Spleen (tissue), 7 donors: ENCODE measurements at regions not wholly inside any gene's neighbourhood (a gene's known extent, or its start where the extent isn't known, plus 50 kb on each side); places are given as distances from the start of the nearest gene placed in this dataset.

ENCODE experiments used
- POLR2AphosphoS5 ChIP-seq, 3 donors: sonication (generic); formaldehyde crosslinking; IDR thresholded peaks; one replicate each; pipeline ENCODE4 v1.5.1; 2017; ENCODE audit warnings: antibody characterized with exemption in 3 of 3
- TF ChIP-seq, protein P1 (sequence below), 11 experiments: fragments of 200-600 bp in 7 of 11; fragments of 450-650 bp in 4 of 11; sonication (generic) in 4 of 11; IDR thresholded peaks in 8 of 11; conservative IDR thresholded peaks in 3 of 11; 1 replicate in 7 of 11; 2 replicates in 4 of 11; pipeline versions ENCODE4 v1.4.0 to v1.8.0; 2016 to 2021; ENCODE audit warnings: antibody characterized with exemption in 11 of 11, inconsistent platforms in 4 of 11, mild to moderate bottlenecking in 1 of 11
- donor health status: DM: no; HTN: no; CAD: no; lungs with moderate emphysema.
- donor health status: DM: no; HTN: no; CAD: no.
- donor health status: DM: no; HTN: no; CAD: no.

DNA sequence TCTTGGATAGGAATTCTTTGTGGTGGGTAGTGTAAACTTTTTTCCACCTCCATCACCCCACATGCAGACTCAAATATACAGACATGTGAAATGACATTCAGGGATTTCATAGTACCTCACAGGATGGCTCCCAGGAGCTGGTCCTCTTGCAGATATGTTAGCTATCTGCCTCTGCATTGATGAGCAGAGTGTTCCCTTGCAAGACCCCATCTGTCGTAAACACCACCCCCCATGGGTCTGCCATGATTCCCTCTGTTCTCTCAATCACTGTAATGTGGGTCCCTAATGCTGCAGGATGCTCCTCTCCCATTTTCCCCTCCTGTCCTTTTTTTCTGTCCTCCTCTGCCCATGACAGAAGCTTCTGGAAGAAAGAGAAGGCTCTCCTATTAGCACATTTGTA is 391.2 kb upstream of the PODXL start:
- TF ChIP-seq, protein P1, sequence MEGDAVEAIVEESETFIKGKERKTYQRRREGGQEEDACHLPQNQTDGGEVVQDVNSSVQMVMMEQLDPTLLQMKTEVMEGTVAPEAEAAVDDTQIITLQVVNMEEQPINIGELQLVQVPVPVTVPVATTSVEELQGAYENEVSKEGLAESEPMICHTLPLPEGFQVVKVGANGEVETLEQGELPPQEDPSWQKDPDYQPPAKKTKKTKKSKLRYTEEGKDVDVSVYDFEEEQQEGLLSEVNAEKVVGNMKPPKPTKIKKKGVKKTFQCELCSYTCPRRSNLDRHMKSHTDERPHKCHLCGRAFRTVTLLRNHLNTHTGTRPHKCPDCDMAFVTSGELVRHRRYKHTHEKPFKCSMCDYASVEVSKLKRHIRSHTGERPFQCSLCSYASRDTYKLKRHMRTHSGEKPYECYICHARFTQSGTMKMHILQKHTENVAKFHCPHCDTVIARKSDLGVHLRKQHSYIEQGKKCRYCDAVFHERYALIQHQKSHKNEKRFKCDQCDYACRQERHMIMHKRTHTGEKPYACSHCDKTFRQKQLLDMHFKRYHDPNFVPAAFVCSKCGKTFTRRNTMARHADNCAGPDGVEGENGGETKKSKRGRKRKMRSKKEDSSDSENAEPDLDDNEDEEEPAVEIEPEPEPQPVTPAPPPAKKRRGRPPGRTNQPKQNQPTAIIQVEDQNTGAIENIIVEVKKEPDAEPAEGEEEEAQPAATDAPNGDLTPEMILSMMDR (IDR thresholded peaks at IDR 0.05 in 8 of 11, conservative IDR thresholded peaks at IDR 0.05 in 3 of 11): no peak
- TF ChIP-seq POLR2AphosphoS5 (IDR thresholded peaks at IDR 0.05): no peak
